ENCODE measurements at regions not wholly inside any gene's neighbourhood (a gene's known extent, or its start where the extent isn't known, plus 50 kb on each side); places are given as distances from the start of the nearest gene placed in this dataset.
A peak's percentile ranks its signal among the peaks of the same experiment; 100 is the strongest.

DNA sequence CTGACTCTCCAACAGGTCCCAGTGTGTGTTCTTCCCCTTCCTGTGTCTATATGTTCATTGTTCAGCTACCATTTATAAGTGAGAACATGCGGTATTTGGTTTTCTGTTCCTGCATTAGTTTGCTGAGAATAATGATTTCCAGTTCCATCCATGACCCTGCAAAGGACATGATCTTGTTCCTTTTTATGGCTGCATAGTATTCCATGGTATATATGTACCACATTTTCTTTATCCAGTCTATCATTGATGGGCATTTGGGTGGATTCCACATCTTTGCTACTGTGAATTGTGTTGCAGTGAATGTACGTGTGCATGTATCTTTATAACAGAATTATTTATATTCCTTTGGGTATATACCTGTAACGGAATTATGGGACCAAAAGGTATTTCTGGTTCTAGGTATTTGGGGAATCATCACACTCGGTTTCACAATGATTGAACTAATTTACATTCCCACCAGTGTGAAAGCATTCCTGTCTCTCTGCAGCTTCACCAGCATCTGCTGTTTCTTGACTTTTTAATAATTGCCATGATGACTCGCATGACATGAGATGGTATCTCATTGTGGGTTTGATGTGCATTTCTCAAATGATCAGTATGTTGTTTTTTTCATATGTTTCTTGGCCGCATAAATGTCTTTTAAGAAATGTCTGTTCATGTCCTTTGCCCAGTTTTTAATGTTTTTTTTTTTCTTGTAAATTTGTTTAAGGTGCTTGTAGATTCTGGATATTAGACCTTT is 60.2 kb downstream of the LSMEM1 start:
- TF ChIP-seq USF1 (IDR thresholded peaks at IDR 0.05), result no peak
- no peak for TF ChIP-seq CREB1 (IDR thresholded peaks at IDR 0.05; ENCODE audit: low read depth)
- no peak for TF ChIP-seq EP300 (IDR thresholded peaks at IDR 0.05; ENCODE audit: borderline replicate concordance)
- no peak for TF ChIP-seq TAF1 (IDR thresholded peaks at IDR 0.05; ENCODE audit: low read depth)
- TF ChIP-seq TCF12 (IDR thresholded peaks at IDR 0.05; ENCODE audit: low read depth), result no peak
- no peak for TF ChIP-seq RAD21 (IDR thresholded peaks at IDR 0.05; ENCODE audit: low read depth)
- TF ChIP-seq FOXM1 (IDR thresholded peaks at IDR 0.05; ENCODE audit: borderline replicate concordance, low read depth), result no peak
- TF ChIP-seq NFIC (IDR thresholded peaks at IDR 0.05), result no peak
- TF ChIP-seq YY1 (IDR thresholded peaks at IDR 0.05; ENCODE audit: low read depth), result no peak
- no peak for TF ChIP-seq REST (IDR thresholded peaks at IDR 0.05; ENCODE audit: low read depth)
- TF ChIP-seq, protein P1, sequence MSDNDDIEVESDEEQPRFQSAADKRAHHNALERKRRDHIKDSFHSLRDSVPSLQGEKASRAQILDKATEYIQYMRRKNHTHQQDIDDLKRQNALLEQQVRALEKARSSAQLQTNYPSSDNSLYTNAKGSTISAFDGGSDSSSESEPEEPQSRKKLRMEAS (IDR thresholded peaks at IDR 0.05), result no peak
- TF ChIP-seq TEAD4 (IDR thresholded peaks at IDR 0.05), result no peak
- TF ChIP-seq EGR1 (IDR thresholded peaks at IDR 0.05), result no peak
- TF ChIP-seq ZBTB7A (IDR thresholded peaks at IDR 0.05; ENCODE audit: low read depth), result no peak
- TF ChIP-seq CEBPB (IDR thresholded peaks at IDR 0.05), result no peak

DNA sequence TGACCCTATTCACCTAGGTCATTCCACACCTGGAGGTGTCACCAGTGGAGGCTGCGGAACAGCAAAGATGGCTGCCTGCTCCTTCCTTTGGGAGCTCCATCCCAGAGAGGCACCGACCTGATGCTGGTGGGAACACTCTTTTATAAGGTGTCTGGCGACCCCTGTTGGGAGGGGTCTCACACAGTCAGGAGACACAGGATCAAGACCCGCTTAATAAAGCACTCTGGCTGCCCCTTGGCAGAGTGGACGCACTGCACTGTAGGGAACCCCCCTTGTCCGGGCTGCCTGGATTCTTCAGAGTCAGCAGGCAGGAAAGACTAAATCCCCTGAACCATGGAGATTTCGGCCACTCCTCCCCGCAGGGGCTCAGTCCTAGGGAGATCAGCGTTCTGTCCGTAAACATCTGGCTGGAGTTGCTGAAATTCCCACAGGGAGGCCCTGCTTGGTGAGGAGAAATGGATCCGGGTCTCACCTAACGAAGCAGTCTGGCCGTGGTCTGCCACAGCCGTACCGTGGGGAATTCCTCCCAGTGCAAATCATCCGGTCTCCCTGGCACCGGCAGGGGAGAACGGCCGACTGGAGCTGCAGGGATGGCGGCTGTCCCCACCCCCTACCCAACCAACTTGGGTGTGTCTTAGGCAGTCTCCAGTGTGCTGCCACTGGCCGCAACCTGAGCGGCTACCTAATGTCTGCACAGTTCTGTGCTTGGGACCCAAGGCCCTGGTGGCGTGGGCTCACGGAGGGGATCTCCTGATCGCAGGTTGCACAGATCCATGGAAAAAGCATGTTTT is 66.1 kb downstream of the LSMEM1 start:
- TF ChIP-seq TEAD4 (IDR thresholded peaks at IDR 0.05), result no peak
- TF ChIP-seq RAD21 (IDR thresholded peaks at IDR 0.05; ENCODE audit: low read depth), result no peak
- no peak for TF ChIP-seq ZBTB7A (IDR thresholded peaks at IDR 0.05; ENCODE audit: low read depth)
- no peak for TF ChIP-seq NFIC (IDR thresholded peaks at IDR 0.05)
- no peak for TF ChIP-seq TCF12 (IDR thresholded peaks at IDR 0.05; ENCODE audit: low read depth)
- TF ChIP-seq REST (IDR thresholded peaks at IDR 0.05; ENCODE audit: low read depth), result no peak
- no peak for TF ChIP-seq EP300 (IDR thresholded peaks at IDR 0.05; ENCODE audit: borderline replicate concordance)

DNA sequence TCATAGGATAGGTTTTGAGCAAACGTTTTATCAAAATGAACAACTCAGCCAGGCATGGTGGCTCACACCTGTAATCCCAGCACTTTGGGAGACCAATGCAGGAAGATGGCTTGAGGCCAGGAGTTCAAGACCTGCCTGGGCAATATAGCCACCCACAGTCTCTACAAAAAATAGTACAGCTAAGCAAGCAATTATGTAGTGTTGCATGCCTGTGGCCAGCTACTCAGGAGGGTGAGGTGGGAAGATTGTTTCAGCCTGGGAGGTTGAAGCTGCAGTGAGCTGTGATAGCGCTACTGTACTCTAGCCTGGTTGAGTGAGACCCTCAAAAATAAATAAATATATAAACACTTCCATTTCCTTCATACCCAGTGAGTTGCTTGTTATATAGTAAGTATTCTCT is 67.1 kb downstream of the LSMEM1 start:
- TF ChIP-seq, protein P1 (IDR thresholded peaks at IDR 0.05), result no peak
- no peak for TF ChIP-seq EGR1 (IDR thresholded peaks at IDR 0.05)
- TF ChIP-seq RAD21 (IDR thresholded peaks at IDR 0.05; ENCODE audit: low read depth), result no peak
- no peak for TF ChIP-seq USF1 (IDR thresholded peaks at IDR 0.05)
- TF ChIP-seq NFIC (IDR thresholded peaks at IDR 0.05), result no peak

GRCh38 chr7:112550468-112551060 is 69.8 kb downstream of the LSMEM1 start:
- TF ChIP-seq RAD21 (IDR thresholded peaks at IDR 0.05; ENCODE audit: low read depth) (peak; percentile 94), TEAD4 (IDR thresholded peaks at IDR 0.05) (peak; percentile 38; the same call in 1 of the 2 replicates), YY1 (IDR thresholded peaks at IDR 0.05; ENCODE audit: low read depth) (no peak)

- TF ChIP-seq ZBTB7A (IDR thresholded peaks at IDR 0.05; ENCODE audit: low read depth), result no peak
- no peak for TF ChIP-seq CREB1 (IDR thresholded peaks at IDR 0.05; ENCODE audit: low read depth)
- no peak for TF ChIP-seq TCF12 (IDR thresholded peaks at IDR 0.05; ENCODE audit: low read depth)
- TF ChIP-seq, protein P1 (IDR thresholded peaks at IDR 0.05), result no peak
Measured at GRCh38 chr7:112554591-112554990, 73.8 kb downstream of the LSMEM1 start.

DNA sequence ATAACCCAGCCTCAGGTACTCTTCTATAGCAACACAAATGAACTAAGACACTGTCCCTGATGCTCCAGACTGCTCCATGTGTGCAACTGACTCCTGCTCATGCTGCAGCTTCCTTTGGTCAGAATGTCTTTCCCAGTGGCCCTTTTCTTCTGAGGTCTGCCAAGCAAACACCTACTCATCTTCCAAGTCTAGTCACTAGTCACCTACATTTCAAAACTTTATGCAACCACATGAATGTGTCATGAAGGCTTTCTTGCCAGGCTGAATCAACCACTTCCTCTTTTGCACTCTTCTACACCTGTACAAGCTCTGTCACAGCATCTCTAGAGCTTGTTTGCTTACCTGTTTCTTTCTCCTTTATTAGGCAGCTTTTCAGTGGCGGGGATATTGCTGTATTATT is 75.8 kb downstream of the LSMEM1 start:
- TF ChIP-seq TEAD4 (IDR thresholded peaks at IDR 0.05) (no peak), EGR1 (IDR thresholded peaks at IDR 0.05) (no peak), ZBTB7A (IDR thresholded peaks at IDR 0.05; ENCODE audit: low read depth) (no peak), TAF1 (IDR thresholded peaks at IDR 0.05; ENCODE audit: low read depth) (no peak), REST (IDR thresholded peaks at IDR 0.05; ENCODE audit: low read depth) (no peak), RAD21 (IDR thresholded peaks at IDR 0.05; ENCODE audit: low read depth) (no peak), TCF12 (IDR thresholded peaks at IDR 0.05; ENCODE audit: low read depth) (no peak), FOXM1 (IDR thresholded peaks at IDR 0.05; ENCODE audit: borderline replicate concordance, low read depth) (no peak), CEBPB (IDR thresholded peaks at IDR 0.05) (no peak), EP300 (IDR thresholded peaks at IDR 0.05; ENCODE audit: borderline replicate concordance) (no peak), YY1 (IDR thresholded peaks at IDR 0.05; ENCODE audit: low read depth) (no peak), CREB1 (IDR thresholded peaks at IDR 0.05; ENCODE audit: low read depth) (no peak), USF1 (IDR thresholded peaks at IDR 0.05) (no peak)
- TF ChIP-seq, protein P1 (IDR thresholded peaks at IDR 0.05), result no peak

Data from Ishikawa (cell line).